ENCODE measurements at regions not wholly inside any gene's neighbourhood (a gene's known extent, or its start where the extent isn't known, plus 50 kb on each side); places are given as distances from the start of the nearest gene placed in this dataset.

GRCh38 chr9:75626860-75627259 is 263.6 kb upstream of the PCSK5 start:
- ChIA-PET CTCF (no interaction called here), POLR2A (no interaction called here)
- Mint-ChIP-seq H3K27me3 (ENCODE audit: insufficient read depth, unreplicated experiment) (no peaks in the 10 kb centered on the region), H3K4me3 (ENCODE audit: unreplicated experiment) (no peak overlapping the region), H3K36me3 (ENCODE audit: insufficient read depth, unreplicated experiment) (no peaks in the 10 kb centered on the region), H3K27ac (ENCODE audit: unreplicated experiment) (no peak overlapping the region), H3K4me1 (ENCODE audit: low read depth, unreplicated experiment) (no peaks in the 10 kb centered on the region), H3K9me3 (ENCODE audit: unreplicated experiment) (no peaks in the 10 kb centered on the region)
- intact Hi-C loops (cut with micrococcal nuclease; ENCODE audit: unreplicated experiment) = no loop called here
- TF ChIP-seq CTCF (IDR thresholded peaks at IDR 0.05; ENCODE audit: insufficient read depth in 1 of 2, low read depth in 1 of 2, low read length in 1 of 2, severe bottlenecking in 1 of 2, unreplicated experiment in 1 of 2) = no peak
- H3K36me3 ChIP-seq (ENCODE audit: control insufficient read depth, insufficient read depth, low read length) = no peaks in the 10 kb centered on the region
- BruUV-seq (replicated peaks) = no TSS peak
- H3K4me1 ChIP-seq = no peaks in the 10 kb centered on the region
- no peaks in the 10 kb centered on the region for H3K27me3 ChIP-seq (replicated peaks; ENCODE audit: control insufficient read depth, insufficient read depth, low read length)
- DNase-seq = no peak
- no peak overlapping the region for H3K4me3 ChIP-seq (ENCODE audit: low read depth, low read length)
- H3K9me3 ChIP-seq = no peaks in the 10 kb centered on the region

GRCh38 chr9:75628952-75629351 is 261.5 kb upstream of the PCSK5 start:
- H3K27ac Mint-ChIP-seq (ENCODE audit: unreplicated experiment) = no peak overlapping the region
- CTCF ChIA-PET = no interaction called here
- H3K4me1 Mint-ChIP-seq (ENCODE audit: low read depth, unreplicated experiment) = no peaks in the 10 kb centered on the region
- intact Hi-C loops (cut with micrococcal nuclease; ENCODE audit: unreplicated experiment) = no loop called here
- TF ChIP-seq CTCF (IDR thresholded peaks at IDR 0.05; ENCODE audit: insufficient read depth in 1 of 2, low read depth in 1 of 2, low read length in 1 of 2, severe bottlenecking in 1 of 2, unreplicated experiment in 1 of 2) = no peak
- no TSS peak for BruUV-seq (replicated peaks)
- Histone ChIP-seq H3K4me3 (ENCODE audit: low read depth, low read length) (no peak overlapping the region), H3K9me3 (no peaks in the 10 kb centered on the region), H3K27me3 (replicated peaks; ENCODE audit: control insufficient read depth, insufficient read depth, low read length) (no peaks in the 10 kb centered on the region), H3K4me1 (no peaks in the 10 kb centered on the region), H3K36me3 (ENCODE audit: control insufficient read depth, insufficient read depth, low read length) (no peaks in the 10 kb centered on the region)
- no peak for DNase-seq
- POLR2A ChIA-PET = no interaction called here
- no peaks in the 10 kb centered on the region for H3K36me3 Mint-ChIP-seq (ENCODE audit: insufficient read depth, unreplicated experiment)
- no peak overlapping the region for H3K4me3 Mint-ChIP-seq (ENCODE audit: unreplicated experiment)
- no peaks in the 10 kb centered on the region for H3K9me3 Mint-ChIP-seq (ENCODE audit: unreplicated experiment)
- H3K27me3 Mint-ChIP-seq (ENCODE audit: insufficient read depth, unreplicated experiment) = no peaks in the 10 kb centered on the region

GRCh38 chr9:75633451-75634057 is 256.9 kb upstream of the PCSK5 start:
- Mint-ChIP-seq H3K27me3 (ENCODE audit: insufficient read depth, unreplicated experiment) (no peaks in the 10 kb centered on the region), H3K27ac (ENCODE audit: unreplicated experiment) (no peak overlapping the region), H3K4me1 (ENCODE audit: low read depth, unreplicated experiment) (no peaks in the 10 kb centered on the region), H3K9me3 (ENCODE audit: unreplicated experiment) (no peaks in the 10 kb centered on the region), H3K4me3 (ENCODE audit: unreplicated experiment) (no peak overlapping the region), H3K36me3 (ENCODE audit: insufficient read depth, unreplicated experiment) (no peaks in the 10 kb centered on the region)
- ChIA-PET CTCF (no interaction called here), POLR2A (no interaction called here)
- H3K9me3 ChIP-seq = no peaks in the 10 kb centered on the region
- no peak overlapping the region for H3K4me3 ChIP-seq (ENCODE audit: low read depth, low read length)
- no TSS peak for BruUV-seq (replicated peaks)
- no peaks in the 10 kb centered on the region for H3K4me1 ChIP-seq
- intact Hi-C loops (cut with micrococcal nuclease; ENCODE audit: unreplicated experiment) = no loop called here
- TF ChIP-seq CTCF (IDR thresholded peaks at IDR 0.05; ENCODE audit: insufficient read depth in 1 of 2, low read depth in 1 of 2, low read length in 1 of 2, severe bottlenecking in 1 of 2, unreplicated experiment in 1 of 2) = no peak
- H3K36me3 ChIP-seq (ENCODE audit: control insufficient read depth, insufficient read depth, low read length) = no peaks in the 10 kb centered on the region
- no peaks in the 10 kb centered on the region for H3K27me3 ChIP-seq (replicated peaks; ENCODE audit: control insufficient read depth, insufficient read depth, low read length)
- DNase-seq = no peak
